Stomach (tissue), 4 donors: ENCODE measurements at regions not wholly inside any gene's neighbourhood (a gene's known extent, or its start where the extent isn't known, plus 50 kb on each side); places are given as distances from the start of the nearest gene placed in this dataset.
"Not testable (repeated sequence)": the region's sequence is repeated elsewhere in the genome, so short reads cannot be mapped to it uniquely, and the experiment has no call there.

Experiments used
- CTCF ChIP-seq, 7 experiments: fragments of 450-650 bp in 4 of 7; fragments of 200-600 bp in 3 of 7; sonication (generic) in 3 of 7; IDR thresholded peaks; one replicate each; pipeline ENCODE4 v1.5.1; 2016 to 2019; ENCODE audit warnings: antibody characterized with exemption in 7 of 7, control low read depth in 2 of 7, mild to moderate bottlenecking in 1 of 7
- EP300 ChIP-seq: sonication (generic); formaldehyde crosslinking; IDR thresholded peaks from one replicate; pipeline ENCODE4 v1.6.1; 2017; ENCODE audit warnings: antibody characterized with exemption
- POLR2A ChIP-seq, 4 donors: fragments of 450-650 bp; IDR thresholded peaks; one replicate each; pipeline ENCODE4 v1.6.1; 2016; ENCODE audit warnings: antibody characterized with exemption in 4 of 4, control low read depth in 2 of 4, mild to moderate bottlenecking in 1 of 4, moderate library complexity in 1 of 4
- POLR2AphosphoS5 ChIP-seq, 3 donors: sonication (generic); formaldehyde crosslinking; IDR thresholded peaks; one replicate each; pipeline ENCODE4 v1.6.1; 2016; ENCODE audit warnings: antibody characterized with exemption in 3 of 3

GRCh38 chr9:40934480-40934879 lies 194.0 kb downstream of the FOXD4L6 start:
- TF ChIP-seq EP300; CTCF (IDR thresholded peaks at IDR 0.05); POLR2A (IDR thresholded peaks at IDR 0.05); POLR2AphosphoS5 (IDR thresholded peaks at IDR 0.05): not testable (repeated sequence)
